ENCODE measurements at regions not wholly inside any gene's neighbourhood (a gene's known extent, or its start where the extent isn't known, plus 50 kb on each side); places are given as distances from the start of the nearest gene placed in this dataset.

DNA sequence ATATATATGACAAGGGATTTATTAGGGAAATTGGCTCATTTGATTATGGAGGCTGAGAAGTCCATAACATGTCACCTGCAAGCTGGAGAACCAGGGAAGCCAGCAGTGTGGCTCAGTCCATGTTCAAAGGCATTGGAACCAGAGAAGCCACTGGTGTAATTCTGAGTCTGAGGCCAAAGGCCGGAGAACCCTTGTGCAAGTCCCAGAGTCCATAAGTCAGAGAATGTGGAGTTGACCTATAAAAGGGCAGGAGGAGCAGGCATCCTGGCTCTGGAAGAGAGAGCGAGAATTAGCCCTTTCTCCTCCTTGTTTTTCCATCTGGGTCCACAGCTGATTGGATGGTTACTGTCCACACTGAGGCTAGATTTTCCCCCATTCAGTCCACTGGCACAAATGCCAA lies 319.8 kb downstream of the IGSF11 start:
- ChIA-PET CTCF (no interaction called here), POLR2A (no interaction called here)
- no peaks in the 10 kb centered on the region for H3K27me3 Mint-ChIP-seq
- Histone ChIP-seq H3K4me3 (ENCODE audit: low read length) (no peak overlapping the region), H3K4me1 (ENCODE audit: insufficient read depth, low read length) (no peaks in the 10 kb centered on the region), H3K27ac (ENCODE audit: low read depth, low read length) (no peak overlapping the region), H3K36me3 (ENCODE audit: insufficient read depth, low read length) (no peaks in the 10 kb centered on the region), H3K9me3 (ENCODE audit: low read length) (no peaks in the 10 kb centered on the region), H3K27me3 (ENCODE audit: insufficient read depth, low read length, poor library complexity, severe bottlenecking) (no peaks in the 10 kb centered on the region)
- peaks cover 3 to 10% (median 5%) of the 10 kb centered on the region in 5 donors for H3K9me3 Mint-ChIP-seq
- H3K4me3 Mint-ChIP-seq, result no peak overlapping the region
- H3K36me3 Mint-ChIP-seq, result no peaks in the 10 kb centered on the region
- no peaks in the 10 kb centered on the region for H3K4me1 Mint-ChIP-seq
- H3K27ac Mint-ChIP-seq, result no peak overlapping the region
- DNase-seq, result no peak

GRCh38 chr3:118729546-118729945 lies 305.1 kb downstream of the IGSF11 start:
- no peaks in the 10 kb centered on the region for H3K4me1 Mint-ChIP-seq
- peaks cover 0 to 2% of the 10 kb centered on the region in 2 donors for H3K27me3 Mint-ChIP-seq
- H3K9me3 Mint-ChIP-seq, result peaks cover 0 to 2% (median 0%) of the 10 kb centered on the region in 5 donors
- Histone ChIP-seq H3K27me3 (ENCODE audit: insufficient read depth, low read length, poor library complexity, severe bottlenecking) (no peaks in the 10 kb centered on the region), H3K4me1 (ENCODE audit: insufficient read depth, low read length) (no peaks in the 10 kb centered on the region), H3K36me3 (ENCODE audit: insufficient read depth, low read length) (no peaks in the 10 kb centered on the region), H3K4me3 (ENCODE audit: low read length) (no peak overlapping the region), H3K9me3 (ENCODE audit: low read length) (no peaks in the 10 kb centered on the region), H3K27ac (ENCODE audit: low read depth, low read length) (no peak overlapping the region)
- DNase-seq, result no peak
- no peaks in the 10 kb centered on the region for H3K36me3 Mint-ChIP-seq
- no peak overlapping the region for H3K27ac Mint-ChIP-seq
- ChIA-PET CTCF (no interaction called here), POLR2A (no interaction called here)
- no peak overlapping the region for H3K4me3 Mint-ChIP-seq

GRCh38 chr3:118734664-118735063 lies 300.0 kb downstream of the IGSF11 start:
- no peaks in the 10 kb centered on the region for H3K36me3 ChIP-seq (ENCODE audit: insufficient read depth, low read length)
- DNase-seq, result no peak
- H3K4me1 ChIP-seq (ENCODE audit: insufficient read depth, low read length), result no peaks in the 10 kb centered on the region
- H3K27ac ChIP-seq (ENCODE audit: low read depth, low read length), result no peak overlapping the region
- H3K9me3 ChIP-seq (ENCODE audit: low read length), result no peaks in the 10 kb centered on the region
- Mint-ChIP-seq H3K9me3 (peaks cover 0 to 5% (median 0%) of the 10 kb centered on the region in 5 donors), H3K27ac (no peak overlapping the region), H3K27me3 (peaks cover 0 to 3% of the 10 kb centered on the region in 2 donors), H3K36me3 (no peaks in the 10 kb centered on the region), H3K4me3 (no peak overlapping the region), H3K4me1 (no peaks in the 10 kb centered on the region)
- H3K27me3 ChIP-seq (ENCODE audit: insufficient read depth, low read length, poor library complexity, severe bottlenecking), result no peaks in the 10 kb centered on the region
- CTCF ChIA-PET, result no interaction called here
- POLR2A ChIA-PET, result no interaction called here
- no peak overlapping the region for H3K4me3 ChIP-seq (ENCODE audit: low read length)

- no peak overlapping the region for H3K27ac ChIP-seq (ENCODE audit: low read depth, low read length)
- POLR2A ChIA-PET, result no interaction called here
- no peaks in the 10 kb centered on the region for H3K36me3 Mint-ChIP-seq
- H3K4me1 ChIP-seq (ENCODE audit: insufficient read depth, low read length), result no peaks in the 10 kb centered on the region
- no peak overlapping the region for H3K27ac Mint-ChIP-seq
- no peak overlapping the region for H3K4me3 Mint-ChIP-seq
- CTCF ChIA-PET, result no interaction called here
- H3K9me3 ChIP-seq (ENCODE audit: low read length), result no peaks in the 10 kb centered on the region
- H3K36me3 ChIP-seq (ENCODE audit: insufficient read depth, low read length), result no peaks in the 10 kb centered on the region
- no peak for DNase-seq
- no peak overlapping the region for H3K4me3 ChIP-seq (ENCODE audit: low read length)
- no peaks in the 10 kb centered on the region for H3K27me3 ChIP-seq (ENCODE audit: insufficient read depth, low read length, poor library complexity, severe bottlenecking)
- peaks cover 0 to 6% (median 0%) of the 10 kb centered on the region in 5 donors for H3K9me3 Mint-ChIP-seq
- peaks cover 0 to 3% of the 10 kb centered on the region in 2 donors for H3K27me3 Mint-ChIP-seq
- no peaks in the 10 kb centered on the region for H3K4me1 Mint-ChIP-seq
Measured at GRCh38 chr3:118736107-118736506, 298.5 kb downstream of the IGSF11 start.

DNA sequence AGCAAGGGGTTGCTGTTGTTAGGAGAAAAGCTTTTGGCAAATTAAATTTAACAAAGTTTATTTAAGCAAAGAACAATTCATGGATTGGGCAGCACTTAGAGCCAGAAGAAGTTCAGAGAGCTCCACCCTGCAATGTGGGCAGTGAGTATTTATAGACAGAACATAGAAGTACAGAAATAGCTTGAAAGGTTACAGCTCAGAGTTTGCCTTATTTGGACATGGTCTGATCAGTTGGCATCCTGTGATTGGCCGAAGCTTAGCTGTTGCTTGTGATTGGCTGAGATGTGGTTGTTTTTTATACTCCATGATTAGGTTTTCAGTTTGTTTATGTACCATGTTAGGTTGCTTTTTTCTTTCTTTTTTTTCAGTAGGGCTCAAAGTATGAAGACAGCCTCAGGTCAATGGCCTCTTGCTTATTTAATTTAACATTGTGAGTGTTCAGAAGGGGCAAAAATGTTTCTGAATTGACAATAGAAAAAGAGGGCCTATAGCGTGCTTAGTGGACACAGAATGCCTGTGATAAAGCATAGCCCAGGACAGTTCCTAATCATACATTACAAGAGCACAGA lies 293.8 kb downstream of the IGSF11 start:
- no peak overlapping the region for H3K4me3 Mint-ChIP-seq
- ChIA-PET CTCF (no interaction called here), POLR2A (no interaction called here)
- H3K36me3 ChIP-seq (ENCODE audit: insufficient read depth, low read length), result no peaks in the 10 kb centered on the region
- H3K9me3 ChIP-seq (ENCODE audit: low read length), result no peaks in the 10 kb centered on the region
- no peak overlapping the region for H3K27ac ChIP-seq (ENCODE audit: low read depth, low read length)
- no peak overlapping the region for H3K4me3 ChIP-seq (ENCODE audit: low read length)
- no peak for DNase-seq
- H3K27me3 ChIP-seq (ENCODE audit: insufficient read depth, low read length, poor library complexity, severe bottlenecking), result no peaks in the 10 kb centered on the region
- H3K27ac Mint-ChIP-seq, result no peak overlapping the region
- H3K27me3 Mint-ChIP-seq, result peaks cover 0 to 2% of the 10 kb centered on the region in 2 donors
- no peaks in the 10 kb centered on the region for H3K36me3 Mint-ChIP-seq
- no peaks in the 10 kb centered on the region for H3K4me1 ChIP-seq (ENCODE audit: insufficient read depth, low read length)
- peaks cover 0 to 6% (median 5%) of the 10 kb centered on the region in 5 donors for H3K9me3 Mint-ChIP-seq
- H3K4me1 Mint-ChIP-seq, result no peaks in the 10 kb centered on the region

- Histone ChIP-seq H3K36me3 (ENCODE audit: insufficient read depth, low read length) (no peaks in the 10 kb centered on the region), H3K4me3 (ENCODE audit: low read length) (no peak overlapping the region), H3K4me1 (ENCODE audit: insufficient read depth, low read length) (no peaks in the 10 kb centered on the region), H3K9me3 (ENCODE audit: low read length) (no peaks in the 10 kb centered on the region), H3K27me3 (ENCODE audit: insufficient read depth, low read length, poor library complexity, severe bottlenecking) (no peaks in the 10 kb centered on the region), H3K27ac (ENCODE audit: low read depth, low read length) (no peak overlapping the region)
- peaks cover 0 to 2% of the 10 kb centered on the region in 2 donors for H3K27me3 Mint-ChIP-seq
- no peak overlapping the region for H3K4me3 Mint-ChIP-seq
- no peak overlapping the region for H3K27ac Mint-ChIP-seq
- no peaks in the 10 kb centered on the region for H3K4me1 Mint-ChIP-seq
- DNase-seq, result no peak
- ChIA-PET CTCF (no interaction called here), POLR2A (no interaction called here)
- H3K9me3 Mint-ChIP-seq, result peaks cover 0 to 6% (median 5%) of the 10 kb centered on the region in 5 donors
- no peaks in the 10 kb centered on the region for H3K36me3 Mint-ChIP-seq
Measured at GRCh38 chr3:118742760-118743159, 291.9 kb downstream of the IGSF11 start.

- ChIA-PET POLR2A (no interaction called here), CTCF (no interaction called here)
- H3K36me3 ChIP-seq (ENCODE audit: insufficient read depth, low read length), result no peaks in the 10 kb centered on the region
Measured at GRCh38 chr3:118744186-118744585, 290.5 kb downstream of the IGSF11 start.

GRCh38 chr3:118754406-118755252 lies 280.0 kb downstream of the IGSF11 start:
- Histone ChIP-seq H3K4me3 (ENCODE audit: low read length) (no peak overlapping the region), H3K9me3 (ENCODE audit: low read length) (no peaks in the 10 kb centered on the region), H3K4me1 (ENCODE audit: insufficient read depth, low read length) (no peaks in the 10 kb centered on the region), H3K27ac (ENCODE audit: low read depth, low read length) (no peak overlapping the region), H3K36me3 (ENCODE audit: insufficient read depth, low read length) (no peaks in the 10 kb centered on the region), H3K27me3 (ENCODE audit: insufficient read depth, low read length, poor library complexity, severe bottlenecking) (no peaks in the 10 kb centered on the region)
- peaks cover 0 to 12% (median 0%) of the 10 kb centered on the region in 5 donors for H3K9me3 Mint-ChIP-seq
- DNase-seq, result no peak
- no peak overlapping the region for H3K27ac Mint-ChIP-seq
- H3K4me1 Mint-ChIP-seq, result no peaks in the 10 kb centered on the region
- ChIA-PET POLR2A (no interaction called here), CTCF (no interaction called here)
- H3K4me3 Mint-ChIP-seq, result no peak overlapping the region
- no peaks in the 10 kb centered on the region for H3K36me3 Mint-ChIP-seq
- peaks cover 0 to 4% of the 10 kb centered on the region in 2 donors for H3K27me3 Mint-ChIP-seq

More at GRCh38 chr3:118744186-118744585, 290.5 kb downstream of the IGSF11 start:
- Histone ChIP-seq H3K27me3 (ENCODE audit: insufficient read depth, low read length, poor library complexity, severe bottlenecking) (no peaks in the 10 kb centered on the region), H3K4me1 (ENCODE audit: insufficient read depth, low read length) (no peaks in the 10 kb centered on the region), H3K27ac (ENCODE audit: low read depth, low read length) (no peak overlapping the region), H3K9me3 (ENCODE audit: low read length) (no peaks in the 10 kb centered on the region), H3K4me3 (ENCODE audit: low read length) (no peak overlapping the region)
- Mint-ChIP-seq H3K4me3 (no peak overlapping the region), H3K4me1 (no peaks in the 10 kb centered on the region), H3K27ac (no peak overlapping the region), H3K9me3 (peaks cover 0 to 6% (median 5%) of the 10 kb centered on the region in 5 donors), H3K27me3 (peaks cover 0 to 2% of the 10 kb centered on the region in 2 donors), H3K36me3 (no peaks in the 10 kb centered on the region)
- no peak for DNase-seq

All from CD8-positive, alpha-beta memory T cell (primary cell).